Duodenal mucosa (tissue), 2 donors: ENCODE measurements at regions not wholly inside any gene's neighbourhood (a gene's known extent, or its start where the extent isn't known, plus 50 kb on each side); places are given as distances from the start of the nearest gene placed in this dataset.

Source experiments
- H3K27ac ChIP-seq: one replicate; pipeline ENCODE4 v1.7.0; 2013; ENCODE audit warnings: low read depth, low read length
- H3K27me3 ChIP-seq, 2 donors: one replicate each; pipeline ENCODE4 v1.7.0; 2013; ENCODE audit warnings: low read length in 2 of 2, control low read depth in 1 of 2; ENCODE audit not compliant: insufficient read depth in 2 of 2, control insufficient read depth in 1 of 2
- H3K36me3 ChIP-seq, 2 donors: one replicate each; pipeline ENCODE4 v1.7.0; 2013; ENCODE audit warnings: low read length in 2 of 2, control low read depth in 1 of 2; ENCODE audit not compliant: insufficient read depth in 2 of 2, control insufficient read depth in 1 of 2
- H3K4me1 ChIP-seq, 2 donors: one replicate each; pipeline ENCODE4 v1.7.0; 2013; ENCODE audit warnings: low read length in 2 of 2, control low read depth in 1 of 2; ENCODE audit not compliant: insufficient read depth in 2 of 2, control insufficient read depth in 1 of 2
- H3K4me3 ChIP-seq, 2 donors: one replicate each; pipeline ENCODE4 v1.7.0; 2013; ENCODE audit warnings: low read length in 2 of 2, low read depth in 1 of 2
- H3K9ac ChIP-seq, 2 donors: one replicate each; pipeline ENCODE4 v1.7.0; 2013; ENCODE audit warnings: low read length in 2 of 2, low read depth in 1 of 2
- H3K9me3 ChIP-seq, 2 donors: one replicate each; pipeline ENCODE4 v1.7.0; 2013; ENCODE audit warnings: low read length in 2 of 2, control low read depth in 1 of 2; ENCODE audit not compliant: control insufficient read depth in 1 of 2

DNA sequence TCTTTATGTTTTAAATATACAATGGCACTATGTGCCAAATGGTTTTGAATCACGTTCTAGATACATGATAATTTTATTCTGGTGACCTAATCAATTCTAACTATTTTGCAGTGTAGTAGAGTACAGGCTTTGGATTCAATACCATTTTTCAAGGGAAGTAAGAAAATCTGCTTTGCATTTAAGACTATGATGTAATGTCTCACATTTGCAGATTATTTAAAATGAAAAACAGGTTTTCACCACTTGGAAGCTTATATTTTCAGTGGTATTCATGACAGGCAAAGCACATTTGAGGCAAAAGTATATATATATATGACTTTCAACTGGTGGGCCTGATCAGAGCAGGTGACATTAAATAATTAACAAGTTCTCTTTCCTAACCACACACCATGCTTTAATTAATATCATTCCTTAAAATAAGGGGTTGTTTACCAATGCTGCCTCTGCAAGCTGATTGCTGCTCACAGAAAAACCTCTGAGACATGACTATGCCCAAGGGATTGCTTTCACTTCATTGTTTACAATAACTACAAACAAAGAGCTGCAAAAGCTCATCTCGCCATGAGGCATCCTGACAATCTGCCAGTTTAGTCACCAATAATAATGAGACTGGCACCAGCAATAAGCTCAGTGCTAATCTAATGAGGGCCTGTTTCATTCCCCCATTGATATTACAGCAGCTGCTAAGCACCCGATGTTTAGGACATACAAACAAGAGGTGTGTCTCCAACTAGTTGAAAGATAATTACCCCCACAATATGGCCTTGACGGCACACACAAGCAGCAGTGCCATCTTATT lies 1176.0 kb upstream of the GJE1 start:
- Histone ChIP-seq H3K36me3 (no peaks in the 10 kb centered on the region), H3K9me3 (no peaks in the 10 kb centered on the region), H3K27ac (no peak overlapping the region), H3K9ac (no peak overlapping the region), H3K4me3 (no peak overlapping the region), H3K27me3 (no peaks in the 10 kb centered on the region), H3K4me1 (no peaks in the 10 kb centered on the region)

DNA sequence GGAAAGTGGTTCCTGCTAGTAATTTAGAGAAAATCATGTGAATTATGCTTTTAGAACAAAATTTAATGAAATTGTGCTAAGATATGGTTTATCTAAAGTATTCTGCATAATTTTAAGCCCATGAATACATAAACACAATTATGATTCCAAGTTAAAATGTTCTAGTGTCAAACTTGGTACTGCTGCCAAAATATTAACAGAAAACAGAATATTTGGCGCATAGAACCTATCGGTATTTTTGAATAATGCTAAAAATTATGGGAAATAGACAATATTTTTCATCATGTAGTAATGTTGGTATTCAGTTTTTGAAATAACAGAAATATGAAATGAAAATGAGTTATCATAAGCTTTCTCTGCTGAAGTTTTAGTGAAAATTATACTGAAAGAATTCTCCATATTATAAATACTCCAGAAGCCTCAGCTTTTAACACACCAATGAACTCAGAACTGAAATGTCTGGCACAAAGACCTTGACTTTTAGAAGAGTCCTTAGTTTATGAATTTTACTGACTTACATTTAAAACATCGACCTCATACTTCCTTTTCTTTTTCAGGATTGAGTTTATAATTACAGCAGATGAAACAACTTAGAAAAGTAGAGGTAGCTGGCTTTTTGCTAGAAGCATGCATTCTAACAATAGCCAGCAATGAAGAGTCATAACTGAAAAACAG lies 1192.3 kb upstream of the GJE1 start:
- H3K4me3 ChIP-seq, result no peak overlapping the region
- no peak overlapping the region for H3K27ac ChIP-seq
- H3K9me3 ChIP-seq, result peaks cover 2 to 3% of the 10 kb centered on the region in 2 donors
- H3K27me3 ChIP-seq, result no peaks in the 10 kb centered on the region
- H3K4me1 ChIP-seq, result no peaks in the 10 kb centered on the region
- H3K36me3 ChIP-seq, result no peaks in the 10 kb centered on the region
- H3K9ac ChIP-seq, result no peak overlapping the region

DNA sequence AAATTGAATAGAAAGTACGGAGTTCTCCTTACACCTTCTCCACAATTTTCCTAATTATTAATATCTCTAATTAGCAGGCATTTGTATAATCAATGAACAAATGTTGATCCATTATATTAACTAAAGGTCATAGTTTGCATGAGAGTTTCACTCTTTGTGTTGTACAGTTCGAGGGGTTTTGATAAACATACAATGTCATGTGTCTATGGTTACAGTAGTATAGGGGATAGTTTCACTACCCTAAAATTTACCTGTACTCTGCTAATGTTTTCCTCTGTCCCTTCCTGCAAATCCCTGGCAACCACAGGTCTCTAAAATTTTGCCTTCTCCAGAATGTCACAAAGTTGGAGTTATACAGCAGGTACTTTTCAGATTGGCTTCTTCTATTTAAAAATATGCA lies 1199.8 kb upstream of the GJE1 start:
- Histone ChIP-seq H3K9me3 (no peaks in the 10 kb centered on the region), H3K4me1 (no peaks in the 10 kb centered on the region), H3K36me3 (no peaks in the 10 kb centered on the region), H3K27me3 (no peaks in the 10 kb centered on the region), H3K9ac (no peak overlapping the region), H3K27ac (no peak overlapping the region), H3K4me3 (no peak overlapping the region)

DNA sequence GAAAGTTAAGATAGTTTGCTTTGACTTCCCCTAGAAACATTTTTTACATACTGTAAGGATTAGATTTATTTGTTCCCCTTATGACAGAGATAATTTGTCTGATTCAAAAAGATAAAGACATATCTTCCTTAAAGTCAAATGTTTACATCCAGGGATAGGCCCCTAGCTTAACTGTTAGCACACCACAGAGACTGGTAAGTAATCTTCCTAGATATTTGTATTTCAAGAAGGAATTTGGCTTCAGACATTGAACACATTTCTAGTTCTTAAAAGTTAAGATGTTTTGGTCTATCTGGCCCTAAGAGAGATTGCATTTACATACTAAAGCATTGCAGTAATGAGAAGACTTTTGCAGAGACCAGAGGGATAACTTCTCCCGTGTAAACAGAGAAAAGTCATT lies 1201.1 kb upstream of the GJE1 start:
- Histone ChIP-seq H3K36me3 (no peaks in the 10 kb centered on the region), H3K27me3 (no peaks in the 10 kb centered on the region), H3K27ac (no peak overlapping the region), H3K4me1 (no peaks in the 10 kb centered on the region), H3K9me3 (no peaks in the 10 kb centered on the region), H3K4me3 (no peak overlapping the region), H3K9ac (no peak overlapping the region)

DNA sequence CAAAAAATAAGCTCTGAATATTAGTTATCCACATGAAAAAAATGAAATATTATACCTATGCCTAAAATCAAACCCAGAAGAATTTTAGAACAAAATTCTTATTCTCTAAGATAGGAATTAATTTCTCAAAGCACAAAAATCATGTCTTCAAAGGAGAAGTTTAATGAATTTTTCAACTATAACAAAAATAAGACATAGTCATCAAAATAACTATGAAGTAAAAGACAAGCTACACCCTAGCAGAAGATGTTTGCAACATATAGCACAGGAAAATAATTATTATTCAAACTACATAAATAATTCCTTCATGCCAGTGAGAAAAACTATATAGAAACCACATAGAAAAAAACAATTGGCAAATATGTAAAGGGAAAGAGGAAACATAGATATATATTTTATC lies 1203.6 kb upstream of the GJE1 start:
- no peak overlapping the region for H3K27ac ChIP-seq
- H3K9me3 ChIP-seq, result no peaks in the 10 kb centered on the region
- no peaks in the 10 kb centered on the region for H3K4me1 ChIP-seq
- no peaks in the 10 kb centered on the region for H3K36me3 ChIP-seq
- no peaks in the 10 kb centered on the region for H3K27me3 ChIP-seq
- H3K9ac ChIP-seq, result no peak overlapping the region
- H3K4me3 ChIP-seq, result no peak overlapping the region

DNA sequence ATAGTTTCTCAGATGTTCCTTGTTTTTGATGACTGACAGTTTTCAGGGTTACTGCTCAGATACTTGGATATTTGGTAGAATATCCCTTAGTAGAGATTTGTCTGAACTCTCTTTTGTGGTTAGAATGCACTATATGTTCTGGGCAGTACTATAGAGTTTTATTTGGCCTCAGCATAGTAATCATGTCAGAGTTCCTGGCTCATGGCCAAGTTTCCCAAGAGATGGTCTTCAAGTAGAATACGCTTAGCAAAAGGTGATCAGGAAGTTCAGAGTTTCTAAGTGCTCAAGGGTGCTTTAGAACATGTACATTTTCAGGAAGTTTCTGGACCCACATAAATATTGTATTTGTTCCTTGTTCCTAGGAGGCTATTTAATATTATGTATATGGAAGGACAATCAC lies 1209.7 kb upstream of the GJE1 start:
- Histone ChIP-seq H3K27ac (no peak overlapping the region), H3K36me3 (no peaks in the 10 kb centered on the region), H3K4me3 (no peak overlapping the region), H3K27me3 (no peaks in the 10 kb centered on the region), H3K9me3 (no peaks in the 10 kb centered on the region), H3K4me1 (no peaks in the 10 kb centered on the region), H3K9ac (no peak overlapping the region)

DNA sequence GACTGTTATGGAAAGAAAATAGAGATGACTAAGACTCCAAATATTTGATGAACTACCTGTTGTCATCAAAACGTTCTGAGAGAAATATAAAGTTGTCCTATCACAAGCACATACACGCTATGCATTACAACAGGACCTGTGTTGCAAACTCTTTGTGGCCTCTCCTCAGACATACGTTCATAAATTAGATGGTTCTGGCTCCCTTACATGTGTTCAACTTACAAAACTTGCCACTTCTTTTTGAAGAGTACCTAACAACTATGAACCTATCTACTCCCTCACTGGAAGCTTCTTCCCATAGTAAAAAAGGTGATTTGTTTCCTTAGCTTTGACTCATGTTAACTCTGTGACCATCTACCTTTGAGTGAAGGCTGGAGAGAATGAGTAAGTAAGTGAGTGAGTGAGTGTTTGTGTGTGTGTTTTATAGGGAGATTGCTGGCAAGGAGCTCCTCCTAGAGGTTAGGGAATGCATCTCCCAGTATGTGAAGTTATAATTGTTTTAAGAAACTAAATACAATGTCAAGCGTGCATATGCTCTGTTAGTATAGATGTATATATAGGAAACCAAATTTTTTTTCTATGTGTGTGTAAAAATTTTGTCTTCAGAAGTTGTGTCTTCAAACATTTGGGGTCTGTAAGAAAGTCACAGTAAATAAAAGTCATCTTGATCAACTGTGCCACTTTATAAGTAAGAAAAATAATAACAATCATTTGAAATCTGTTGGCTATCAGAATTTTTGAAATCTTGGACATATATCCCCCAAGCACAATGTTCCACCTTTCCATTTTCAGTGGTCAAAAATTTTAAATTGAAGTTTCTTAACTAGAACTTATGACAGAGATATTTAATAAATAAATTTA lies 1211.1 kb upstream of the GJE1 start:
- Histone ChIP-seq H3K27me3 (no peaks in the 10 kb centered on the region), H3K4me3 (no peak overlapping the region), H3K4me1 (no peaks in the 10 kb centered on the region), H3K36me3 (no peaks in the 10 kb centered on the region), H3K9me3 (peaks cover 0 to 5% of the 10 kb centered on the region in 2 donors), H3K9ac (no peak overlapping the region), H3K27ac (no peak overlapping the region)

DNA sequence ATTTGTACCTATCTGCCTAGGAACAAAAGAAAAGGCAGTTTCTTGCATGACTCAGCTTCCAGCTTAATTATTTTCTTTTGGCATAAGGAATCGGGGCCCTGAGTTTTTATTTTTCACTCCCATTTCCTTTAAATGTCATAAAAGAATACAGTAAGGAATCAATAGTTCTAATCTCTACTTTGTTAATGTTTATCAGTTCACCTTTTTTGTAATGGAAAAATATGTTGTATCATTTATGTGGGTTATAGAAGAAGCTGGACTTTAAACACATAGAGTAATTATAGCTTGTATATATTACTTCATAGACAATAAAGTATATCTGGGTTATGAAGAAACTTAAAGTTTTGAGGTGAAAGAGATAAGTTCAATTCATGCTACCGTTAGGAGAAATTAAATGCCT lies 1214.8 kb upstream of the GJE1 start:
- Histone ChIP-seq H3K4me1 (no peaks in the 10 kb centered on the region), H3K9me3 (peaks cover 0 to 6% of the 10 kb centered on the region in 2 donors), H3K36me3 (no peaks in the 10 kb centered on the region), H3K4me3 (no peak overlapping the region), H3K27ac (no peak overlapping the region), H3K27me3 (no peaks in the 10 kb centered on the region), H3K9ac (no peak overlapping the region)

DNA sequence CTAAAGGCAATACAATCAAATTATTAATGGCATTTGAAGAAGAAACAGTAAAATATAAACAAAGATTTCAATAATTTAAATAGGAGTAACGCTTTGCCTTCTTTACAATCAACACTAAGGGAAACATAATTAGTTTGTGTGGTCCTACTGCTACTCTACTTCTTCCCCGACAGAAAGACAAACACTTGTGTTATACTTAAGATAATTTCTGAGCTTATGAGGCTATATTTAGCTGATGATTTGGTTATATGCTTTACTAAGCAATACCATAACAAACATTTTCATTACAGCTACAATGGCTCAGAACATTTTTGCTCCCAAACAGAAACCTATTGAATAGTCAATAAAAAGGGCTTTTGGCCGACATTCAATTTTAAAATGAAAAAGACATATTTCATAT lies 1217.2 kb upstream of the GJE1 start:
- Histone ChIP-seq H3K4me3 (no peak overlapping the region), H3K9ac (no peak overlapping the region), H3K36me3 (no peaks in the 10 kb centered on the region), H3K9me3 (peaks cover 0 to 6% of the 10 kb centered on the region in 2 donors), H3K27ac (no peak overlapping the region), H3K27me3 (no peaks in the 10 kb centered on the region), H3K4me1 (no peaks in the 10 kb centered on the region)

DNA sequence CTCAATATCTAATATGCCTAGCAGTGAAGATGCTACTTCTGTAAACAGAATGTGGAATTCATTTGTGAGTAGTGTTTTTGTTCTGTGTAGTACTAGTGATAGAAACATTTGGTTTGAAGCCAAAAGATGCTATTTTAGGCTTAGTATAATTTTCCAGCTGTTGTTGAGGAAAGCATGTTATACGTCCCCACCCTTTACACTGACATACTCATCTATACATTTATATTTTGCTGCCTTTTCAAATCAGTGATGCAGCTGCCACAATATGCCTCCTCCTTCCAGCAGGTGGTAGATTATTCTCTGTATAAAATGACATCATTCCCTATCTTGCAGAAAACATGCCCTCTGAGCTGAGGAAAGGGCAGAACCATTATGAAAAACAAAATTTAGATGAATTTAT lies 1217.6 kb upstream of the GJE1 start:
- no peaks in the 10 kb centered on the region for H3K36me3 ChIP-seq
- no peaks in the 10 kb centered on the region for H3K27me3 ChIP-seq
- H3K27ac ChIP-seq, result no peak overlapping the region
- no peak overlapping the region for H3K4me3 ChIP-seq
- H3K9me3 ChIP-seq, result peaks cover 0 to 6% of the 10 kb centered on the region in 2 donors
- no peak overlapping the region for H3K9ac ChIP-seq
- H3K4me1 ChIP-seq, result no peaks in the 10 kb centered on the region
